GM23248 (cell line): ENCODE measurements at regions not wholly inside any gene's neighbourhood (a gene's known extent, or its start where the extent isn't known, plus 50 kb on each side); places are given as distances from the start of the nearest gene placed in this dataset.

Experiments
- EZH2 ChIP-seq: fragments of 200-600 bp; sonication (generic); IDR thresholded peaks from 2 replicates; pipeline ENCODE4 v1.6.1; 2018; ENCODE audit warnings: antibody characterized with exemption, mild to moderate bottlenecking; ENCODE audit not compliant: insufficient read depth, poor library complexity, severe bottlenecking
- EZH2phosphoT487 ChIP-seq: fragments of 200-600 bp; sonication (generic); IDR thresholded peaks from 2 replicates; pipeline ENCODE4 v1.6.1; 2018; ENCODE audit warnings: antibody characterized with exemption, moderate library complexity, mild to moderate bottlenecking, low read depth; ENCODE audit not compliant: insufficient read depth

GRCh38 chr3:96071097-96071496 lies 743.3 kb upstream of the EPHA6 start:
- TF ChIP-seq EZH2 (no peak), EZH2phosphoT487 (no peak)
